H9 (cell line): ENCODE measurements at regions not wholly inside any gene's neighbourhood (a gene's known extent, or its start where the extent isn't known, plus 50 kb on each side); places are given as distances from the start of the nearest gene placed in this dataset.

Source experiments
- DNase-seq: peaks from one replicate; pipeline ENCODE4 v3.0.0-alpha.2; 2017
- H2AFZ ChIP-seq: one replicate; pipeline ENCODE4 v1.6.1; 2013; ENCODE audit warnings: mild to moderate bottlenecking, low read length, control low read depth, moderate library complexity
- H2AK5ac ChIP-seq: 2 replicates; pipeline ENCODE4 v1.6.1; 2013; ENCODE audit warnings: low read length, control low read depth, mixed read lengths; ENCODE audit not compliant: insufficient read length
- H2BK120ac ChIP-seq: one replicate; pipeline ENCODE4 v1.6.1; 2013; ENCODE audit warnings: low read depth, mild to moderate bottlenecking, low read length, control low read depth, inconsistent platforms; ENCODE audit not compliant: poor library complexity, severe bottlenecking
- H2BK12ac ChIP-seq: 2 replicates; pipeline ENCODE4 v1.6.1; 2013; ENCODE audit warnings: low read length, control low read depth, mixed read lengths, low read depth; ENCODE audit not compliant: insufficient read length
- H2BK15ac ChIP-seq: 2 replicates; pipeline ENCODE4 v1.6.1; 2013; ENCODE audit warnings: low read depth, low read length, control low read depth
- H2BK20ac ChIP-seq: one replicate; pipeline ENCODE4 v1.6.1; 2013; ENCODE audit warnings: low read depth, mild to moderate bottlenecking, low read length, control low read depth, inconsistent platforms; ENCODE audit not compliant: poor library complexity, severe bottlenecking
- H2BK5ac ChIP-seq: 2 replicates; pipeline ENCODE4 v1.6.1; 2013; ENCODE audit warnings: low read length, control low read depth, mixed read lengths; ENCODE audit not compliant: insufficient read length
- H3K14ac ChIP-seq: 2 replicates; pipeline ENCODE4 v1.6.1; 2013; ENCODE audit warnings: low read length, control low read depth; ENCODE audit not compliant: insufficient read depth
- H3K18ac ChIP-seq: 2 replicates; pipeline ENCODE4 v1.6.1; 2013; ENCODE audit warnings: low read depth, mild to moderate bottlenecking, mixed read lengths, low read length, control low read depth; ENCODE audit not compliant: insufficient read length
- H3K23ac ChIP-seq: 2 replicates; pipeline ENCODE4 v1.6.1; 2013; ENCODE audit warnings: low read length, control low read depth, mixed read lengths, low read depth; ENCODE audit not compliant: insufficient read length
- H3K23me2 ChIP-seq: 2 replicates; pipeline ENCODE4 v1.6.1; 2013; ENCODE audit warnings: low read depth, mild to moderate bottlenecking, mixed read lengths, low read length, control low read depth; ENCODE audit not compliant: insufficient read length, poor library complexity, severe bottlenecking
- H3K27ac ChIP-seq: 2 replicates; pipeline ENCODE4 v1.5.1; 2013; ENCODE audit warnings: low read length, control low read depth, mixed read lengths, low read depth; ENCODE audit not compliant: insufficient read length
- H3K27me3 ChIP-seq: 2 replicates; pipeline ENCODE4 v1.6.1; 2013; ENCODE audit warnings: low read length, control low read depth, inconsistent platforms; ENCODE audit not compliant: insufficient read depth
- H3K4ac ChIP-seq: 2 replicates; pipeline ENCODE4 v1.6.1; 2013; ENCODE audit warnings: low read depth, mild to moderate bottlenecking, control low read depth, inconsistent platforms, low read length, moderate library complexity
- H3K4me1 ChIP-seq: 2 replicates; pipeline ENCODE4 v1.6.1; 2013; ENCODE audit warnings: low read length, control low read depth, inconsistent platforms; ENCODE audit not compliant: insufficient read depth
- H3K4me2 ChIP-seq: 2 replicates; pipeline ENCODE4 v1.6.1; 2013; ENCODE audit warnings: low read length, control low read depth, mixed read lengths; ENCODE audit not compliant: insufficient read length, insufficient read depth
- H3K56ac ChIP-seq: 2 replicates; pipeline ENCODE4 v1.6.1; 2013; ENCODE audit warnings: low read depth, mild to moderate bottlenecking, mixed read lengths, low read length, control low read depth; ENCODE audit not compliant: insufficient read length
- H3K79me1 ChIP-seq: 2 replicates; pipeline ENCODE4 v1.6.1; 2013; ENCODE audit warnings: low read depth, mild to moderate bottlenecking, moderate library complexity, low read length, control low read depth, inconsistent platforms; ENCODE audit not compliant: insufficient read depth, poor library complexity, severe bottlenecking
- H3K79me2 ChIP-seq: 2 replicates; pipeline ENCODE4 v1.6.1; 2013; ENCODE audit warnings: low read length, control low read depth, inconsistent platforms; ENCODE audit not compliant: insufficient read depth
- H3K9ac ChIP-seq: 2 replicates; pipeline ENCODE4 v1.6.1; 2013; ENCODE audit warnings: low read length, control low read depth, mixed read lengths; ENCODE audit not compliant: insufficient read length; ENCODE audit errors: extremely low read depth
- H3K9me3 ChIP-seq: one replicate; pipeline ENCODE4 v1.6.1; 2013; ENCODE audit warnings: low read depth, low read length, inconsistent platforms; ENCODE audit not compliant: control insufficient read depth
- H3T11ph ChIP-seq: one replicate; pipeline ENCODE4 v1.6.1; 2013; ENCODE audit warnings: mild to moderate bottlenecking, low read length, control low read depth, inconsistent platforms
- H4K20me1 ChIP-seq: one replicate; pipeline ENCODE4 v1.6.1; 2013; ENCODE audit not compliant: control insufficient read depth, insufficient read length, insufficient read depth
- H4K5ac ChIP-seq: 2 replicates; pipeline ENCODE4 v1.6.1; 2013; ENCODE audit warnings: low read depth, mild to moderate bottlenecking, mixed read lengths, low read length, control low read depth; ENCODE audit not compliant: insufficient read length
- H4K8ac ChIP-seq: replicated peaks from 2 replicates; pipeline ENCODE4 v1.6.1; 2013; ENCODE audit warnings: low read length, control low read depth, mixed read lengths, low read depth; ENCODE audit not compliant: insufficient read length
- H4K91ac ChIP-seq: 2 replicates; pipeline ENCODE4 v1.6.1; 2013; ENCODE audit warnings: low read depth, mild to moderate bottlenecking, moderate library complexity, mixed read lengths, low read length, control low read depth; ENCODE audit not compliant: insufficient read length
- H3K27ac Mint-ChIP-seq, 3 experiments: 2 replicates in 2 of 3; 3 replicates in 1 of 3; pipeline ENCODE4 v1.8.0; 2020 to 2021; ENCODE audit warnings: mixed read lengths in 3 of 3, mild to moderate bottlenecking in 1 of 3, moderate library complexity in 1 of 3
- H3K27me3 Mint-ChIP-seq: 2 replicates; pipeline ENCODE4 v1.8.0; 2021; ENCODE audit warnings: low read depth, mild to moderate bottlenecking, moderate library complexity, mixed read lengths
- H3K36me3 Mint-ChIP-seq, 3 experiments: 2 replicates in 2 of 3; 3 replicates in 1 of 3; pipeline ENCODE4 v1.8.0; 2020 to 2021; ENCODE audit warnings: low read depth in 3 of 3, mixed read lengths in 3 of 3; ENCODE audit not compliant: insufficient read depth in 1 of 3
- H3K4me1 Mint-ChIP-seq, 2 experiments: 2 replicates each; pipeline ENCODE4 v1.8.0; 2020; ENCODE audit warnings: mixed read lengths in 2 of 2
- H3K4me3 Mint-ChIP-seq, 2 experiments: 2 replicates in 1 of 2; 3 replicates in 1 of 2; pipeline ENCODE4 v1.8.0; 2020 to 2021; ENCODE audit warnings: mild to moderate bottlenecking in 2 of 2, mixed read lengths in 2 of 2, moderate library complexity in 1 of 2
- H3K9me3 Mint-ChIP-seq, 2 experiments: 2 replicates in 1 of 2; 3 replicates in 1 of 2; pipeline ENCODE4 v1.8.0; 2020; ENCODE audit warnings: mild to moderate bottlenecking in 2 of 2, mixed read lengths in 2 of 2, moderate library complexity in 1 of 2
- CTCF ChIP-seq: fragments of 200-600 bp; sonication (generic); conservative IDR thresholded peaks from 3 replicates; pipeline ENCODE4 v1.8.0; 2021; ENCODE audit warnings: antibody characterized with exemption, mild to moderate bottlenecking
- WGBS: extraction: QIAGEN DNeasy Blood & Tissue Kit; methylation state at CpG from one replicate; pipeline ENCODE4 v1.1.7; 2013; ENCODE audit warnings: missing lambda C conversion rate, low lambda C conversion rate, mixed read lengths; ENCODE audit not compliant: insufficient read length; ENCODE audit errors: extremely low coverage; 5-methylcytosine and 5-hydroxymethylcytosine counted together

GRCh38 chr6:82680192-82680591 is 316.6 kb downstream of the TPBG start:
- H3T11ph ChIP-seq: no peak overlapping the region
- H3K27me3 Mint-ChIP-seq: no peaks in the 10 kb centered on the region; the same call in 1 of the 2 replicates
- no peak overlapping the region for H2BK12ac ChIP-seq
- no peak overlapping the region for H2AFZ ChIP-seq
- no peak overlapping the region for H3K4me2 ChIP-seq
- no peaks in the 10 kb centered on the region for H3K27me3 ChIP-seq
- no peaks in the 10 kb centered on the region for H3K23me2 ChIP-seq
- no peak overlapping the region for H2AK5ac ChIP-seq
- H3K14ac ChIP-seq: no peak overlapping the region
- no peak overlapping the region for H3K56ac ChIP-seq
- no peaks in the 10 kb centered on the region for H4K20me1 ChIP-seq
- H3K9ac ChIP-seq: no peak overlapping the region
- H3K4me1 ChIP-seq: no peaks in the 10 kb centered on the region
- peaks cover 5% of the 10 kb centered on the region for H3K9me3 ChIP-seq
- H4K91ac ChIP-seq: no peak overlapping the region
- no peak overlapping the region for H3K23ac ChIP-seq
- H2BK15ac ChIP-seq: no peak overlapping the region
- H3K27ac Mint-ChIP-seq: no peak overlapping the region
- H3K4me1 Mint-ChIP-seq: no peaks in the 10 kb centered on the region
- H3K27ac ChIP-seq: no peak overlapping the region
- no peak overlapping the region for H2BK5ac ChIP-seq
- no peak overlapping the region for H4K5ac ChIP-seq
- no peak overlapping the region for H3K4me3 Mint-ChIP-seq
- no peak overlapping the region for H2BK20ac ChIP-seq
- H3K4ac ChIP-seq: no peak overlapping the region
- TF ChIP-seq CTCF: no peak
- DNase-seq: no peak
- H3K9me3 Mint-ChIP-seq: peaks cover 16 to 22% of the 10 kb centered on the region in 2 experiments; a peak in 4 of 5 replicates
- H2BK120ac ChIP-seq: no peak overlapping the region
- H3K18ac ChIP-seq: no peak overlapping the region
- H3K79me2 ChIP-seq: no peaks in the 10 kb centered on the region
- peaks cover 2 to 8% (median 5%) of the 10 kb centered on the region in 3 experiments; a peak in 6 of 7 replicates for H3K36me3 Mint-ChIP-seq
- WGBS: no CpG with 5 or more reads among the region's 3 CpGs
- no peaks in the 10 kb centered on the region for H3K79me1 ChIP-seq
- no peak overlapping the region for H4K8ac ChIP-seq
